DND-41 (cell line): ENCODE measurements at regions not wholly inside any gene's neighbourhood (a gene's known extent, or its start where the extent isn't known, plus 50 kb on each side); places are given as distances from the start of the nearest gene placed in this dataset.

Experiments
- CTCF ChIP-seq: IDR thresholded peaks from 2 replicates; pipeline ENCODE4 v1.5.1; 2012; ENCODE audit warnings: borderline replicate concordance, low read length, moderate library complexity, mild to moderate bottlenecking; ENCODE audit not compliant: poor library complexity, severe bottlenecking; ENCODE audit errors: extremely low read depth
- EZH2 ChIP-seq: IDR thresholded peaks from 3 replicates; pipeline ENCODE4 v1.6.1; 2012; ENCODE audit warnings: borderline replicate concordance, low read depth, mild to moderate bottlenecking, moderate library complexity, low read length, inconsistent platforms; ENCODE audit not compliant: severe bottlenecking

- no peak for TF ChIP-seq CTCF
- TF ChIP-seq EZH2: no peak
Measured at GRCh38 chr1:2856676-2857375, 55.3 kb upstream of the TTC34 start.
